ENCODE measurements at regions not wholly inside any gene's neighbourhood (a gene's known extent, or its start where the extent isn't known, plus 50 kb on each side); places are given as distances from the start of the nearest gene placed in this dataset.

DNA sequence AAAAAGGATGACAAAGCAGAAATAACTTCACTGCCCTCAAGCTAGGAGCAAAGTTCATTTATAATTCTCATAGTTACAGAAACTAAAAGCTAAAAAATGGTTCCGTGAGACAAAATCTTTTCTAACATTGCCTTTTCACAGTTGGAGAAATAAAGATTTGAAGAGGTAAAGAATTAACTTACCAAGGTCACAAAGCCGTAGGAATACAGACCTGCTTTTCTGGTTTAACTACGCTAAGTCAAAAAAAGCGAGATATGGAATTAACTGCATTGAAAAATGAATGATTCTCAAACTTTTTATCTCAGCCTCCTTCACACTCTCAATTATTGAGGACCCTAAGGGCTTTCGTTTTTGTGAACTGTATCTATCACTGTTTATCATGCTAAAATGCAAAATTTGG is 95.3 kb downstream of the SLC17A6 start:
- TF ChIP-seq, protein P1, sequence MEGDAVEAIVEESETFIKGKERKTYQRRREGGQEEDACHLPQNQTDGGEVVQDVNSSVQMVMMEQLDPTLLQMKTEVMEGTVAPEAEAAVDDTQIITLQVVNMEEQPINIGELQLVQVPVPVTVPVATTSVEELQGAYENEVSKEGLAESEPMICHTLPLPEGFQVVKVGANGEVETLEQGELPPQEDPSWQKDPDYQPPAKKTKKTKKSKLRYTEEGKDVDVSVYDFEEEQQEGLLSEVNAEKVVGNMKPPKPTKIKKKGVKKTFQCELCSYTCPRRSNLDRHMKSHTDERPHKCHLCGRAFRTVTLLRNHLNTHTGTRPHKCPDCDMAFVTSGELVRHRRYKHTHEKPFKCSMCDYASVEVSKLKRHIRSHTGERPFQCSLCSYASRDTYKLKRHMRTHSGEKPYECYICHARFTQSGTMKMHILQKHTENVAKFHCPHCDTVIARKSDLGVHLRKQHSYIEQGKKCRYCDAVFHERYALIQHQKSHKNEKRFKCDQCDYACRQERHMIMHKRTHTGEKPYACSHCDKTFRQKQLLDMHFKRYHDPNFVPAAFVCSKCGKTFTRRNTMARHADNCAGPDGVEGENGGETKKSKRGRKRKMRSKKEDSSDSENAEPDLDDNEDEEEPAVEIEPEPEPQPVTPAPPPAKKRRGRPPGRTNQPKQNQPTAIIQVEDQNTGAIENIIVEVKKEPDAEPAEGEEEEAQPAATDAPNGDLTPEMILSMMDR (IDR thresholded peaks at IDR 0.05; ENCODE audit: control extremely low read depth in 1 of 3, insufficient read depth in 1 of 3, low read depth in 1 of 3, low read length in 3 of 3): no peak
- no peak for TF ChIP-seq ASH2L (IDR thresholded peaks at IDR 0.05; ENCODE audit: low read length)
- TF ChIP-seq MAX (IDR thresholded peaks at IDR 0.05): no peak
- no peak for TF ChIP-seq RNF2 (IDR thresholded peaks at IDR 0.05; ENCODE audit: borderline replicate concordance, low read depth, low read length, missing control alignments, poor library complexity, severe bottlenecking)
- no peak for TF ChIP-seq RAD21 (IDR thresholded peaks at IDR 0.05 in 1 of 2, conservative IDR thresholded peaks at IDR 0.05 in 1 of 2; ENCODE audit: low read depth in 2 of 2, low read length in 2 of 2)
- TF ChIP-seq SIN3A (conservative IDR thresholded peaks at IDR 0.05 in 1 of 2, IDR thresholded peaks at IDR 0.05 in 1 of 2; ENCODE audit: low read depth in 1 of 2, low read length in 2 of 2): no peak
- TF ChIP-seq TEAD4 (IDR thresholded peaks at IDR 0.05; ENCODE audit: low read depth, low read length): no peak
- no peak for TF ChIP-seq SP1 (IDR thresholded peaks at IDR 0.05; ENCODE audit: low read depth, low read length)

Data from H1 (cell line).